ENCODE measurements at regions not wholly inside any gene's neighbourhood (a gene's known extent, or its start where the extent isn't known, plus 50 kb on each side); places are given as distances from the start of the nearest gene placed in this dataset.

GRCh38 chr2:22807872-22808271 is 577.1 kb upstream of the KLHL29 start:
- TF ChIP-seq, protein P1, sequence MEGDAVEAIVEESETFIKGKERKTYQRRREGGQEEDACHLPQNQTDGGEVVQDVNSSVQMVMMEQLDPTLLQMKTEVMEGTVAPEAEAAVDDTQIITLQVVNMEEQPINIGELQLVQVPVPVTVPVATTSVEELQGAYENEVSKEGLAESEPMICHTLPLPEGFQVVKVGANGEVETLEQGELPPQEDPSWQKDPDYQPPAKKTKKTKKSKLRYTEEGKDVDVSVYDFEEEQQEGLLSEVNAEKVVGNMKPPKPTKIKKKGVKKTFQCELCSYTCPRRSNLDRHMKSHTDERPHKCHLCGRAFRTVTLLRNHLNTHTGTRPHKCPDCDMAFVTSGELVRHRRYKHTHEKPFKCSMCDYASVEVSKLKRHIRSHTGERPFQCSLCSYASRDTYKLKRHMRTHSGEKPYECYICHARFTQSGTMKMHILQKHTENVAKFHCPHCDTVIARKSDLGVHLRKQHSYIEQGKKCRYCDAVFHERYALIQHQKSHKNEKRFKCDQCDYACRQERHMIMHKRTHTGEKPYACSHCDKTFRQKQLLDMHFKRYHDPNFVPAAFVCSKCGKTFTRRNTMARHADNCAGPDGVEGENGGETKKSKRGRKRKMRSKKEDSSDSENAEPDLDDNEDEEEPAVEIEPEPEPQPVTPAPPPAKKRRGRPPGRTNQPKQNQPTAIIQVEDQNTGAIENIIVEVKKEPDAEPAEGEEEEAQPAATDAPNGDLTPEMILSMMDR (conservative IDR thresholded peaks at IDR 0.05) = no peak
- no peak for TF ChIP-seq ZFX (IDR thresholded peaks at IDR 0.05)

Data from C4-2B (cell line).